ENCODE measurements at regions not wholly inside any gene's neighbourhood (a gene's known extent, or its start where the extent isn't known, plus 50 kb on each side); places are given as distances from the start of the nearest gene placed in this dataset.

GRCh38 chr9:120252248-120252647 is 327.7 kb downstream of the CDK5RAP2 start:
- H3K4me1 ChIP-seq (ENCODE audit: low read depth) = no peaks in the 10 kb centered on the region
- peak in 1 of 2 donors; percentile 30 for DNase-seq (ENCODE audit: low read depth in 1 of 2, low spot score in 1 of 2)
- no peak overlapping the region for H3K27ac ChIP-seq
- H3K27me3 ChIP-seq = no peaks in the 10 kb centered on the region
- H3K9me3 ChIP-seq (ENCODE audit: low read depth) = no peaks in the 10 kb centered on the region
- H3K4me3 ChIP-seq = no peak overlapping the region
- no peaks in the 10 kb centered on the region for H3K36me3 ChIP-seq
- no peak for TF ChIP-seq CTCF (IDR thresholded peaks at IDR 0.05; ENCODE audit: low read depth, low read length)

GRCh38 chr9:120242116-120242811 is 337.7 kb downstream of the CDK5RAP2 start:
- no peaks in the 10 kb centered on the region for H3K27me3 ChIP-seq
- no peak overlapping the region for H3K27ac ChIP-seq
- H3K4me1 ChIP-seq (ENCODE audit: low read depth) = no peaks in the 10 kb centered on the region
- no peak overlapping the region for H3K4me3 ChIP-seq
- H3K9me3 ChIP-seq (ENCODE audit: low read depth) = no peaks in the 10 kb centered on the region
- no peak for TF ChIP-seq CTCF (IDR thresholded peaks at IDR 0.05; ENCODE audit: low read depth, low read length)
- no peak for DNase-seq (ENCODE audit: low read depth in 1 of 2, low spot score in 1 of 2)
- no peaks in the 10 kb centered on the region for H3K36me3 ChIP-seq

- Histone ChIP-seq H3K36me3 (no peaks in the 10 kb centered on the region), H3K27me3 (no peaks in the 10 kb centered on the region), H3K4me1 (ENCODE audit: low read depth) (no peaks in the 10 kb centered on the region), H3K9me3 (ENCODE audit: low read depth) (no peaks in the 10 kb centered on the region), H3K27ac (no peak overlapping the region), H3K4me3 (no peak overlapping the region)
- no peak for DNase-seq (ENCODE audit: low read depth in 1 of 2, low spot score in 1 of 2)
- TF ChIP-seq CTCF (IDR thresholded peaks at IDR 0.05; ENCODE audit: low read depth, low read length) = no peak
Measured at GRCh38 chr9:120236596-120236995, 343.4 kb downstream of the CDK5RAP2 start.

GRCh38 chr9:120235081-120235480 is 344.9 kb downstream of the CDK5RAP2 start:
- H3K4me1 ChIP-seq (ENCODE audit: low read depth) = no peaks in the 10 kb centered on the region
- H3K9me3 ChIP-seq (ENCODE audit: low read depth) = no peaks in the 10 kb centered on the region
- no peak overlapping the region for H3K27ac ChIP-seq
- no peaks in the 10 kb centered on the region for H3K36me3 ChIP-seq
- no peak for DNase-seq (ENCODE audit: low read depth in 1 of 2, low spot score in 1 of 2)
- no peak for TF ChIP-seq CTCF (IDR thresholded peaks at IDR 0.05; ENCODE audit: low read depth, low read length)
- H3K27me3 ChIP-seq = no peaks in the 10 kb centered on the region
- H3K4me3 ChIP-seq = no peak overlapping the region

- Histone ChIP-seq H3K4me1 (ENCODE audit: low read depth) (no peaks in the 10 kb centered on the region), H3K27ac (no peak overlapping the region), H3K4me3 (no peak overlapping the region), H3K27me3 (no peaks in the 10 kb centered on the region), H3K36me3 (no peaks in the 10 kb centered on the region), H3K9me3 (ENCODE audit: low read depth) (no peaks in the 10 kb centered on the region)
- TF ChIP-seq CTCF (IDR thresholded peaks at IDR 0.05; ENCODE audit: low read depth, low read length) = no peak
- DNase-seq (ENCODE audit: low read depth in 1 of 2, low spot score in 1 of 2) = no peak
Measured at GRCh38 chr9:120230227-120230626, 349.7 kb downstream of the CDK5RAP2 start.

Data from cardiac muscle cell (in vitro differentiated cells and primary cell).